ENCODE measurements at regions not wholly inside any gene's neighbourhood (a gene's known extent, or its start where the extent isn't known, plus 50 kb on each side); places are given as distances from the start of the nearest gene placed in this dataset.

DNA sequence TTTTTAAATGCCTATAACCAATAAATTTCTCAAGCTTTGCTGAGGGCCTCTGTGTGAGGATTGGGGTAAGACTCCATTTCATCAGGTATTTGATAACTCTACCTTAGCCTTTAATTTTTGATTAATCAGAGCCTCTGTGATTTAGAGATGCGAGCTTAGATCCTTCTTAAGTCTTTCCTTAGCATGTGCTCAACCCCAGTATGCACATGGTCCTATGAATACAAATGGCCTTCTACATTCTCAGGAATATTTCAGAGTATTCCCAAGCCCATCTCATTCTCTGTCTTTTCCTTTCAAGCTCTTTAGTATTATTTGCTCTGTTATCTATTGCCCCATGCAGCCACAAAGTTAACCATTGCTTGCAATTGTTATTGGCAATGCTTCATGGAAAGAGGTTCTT lies 1407.7 kb downstream of the LRFN5 start:
- TF ChIP-seq ZNF433 (tag by site-specific recombination; IDR thresholded peaks at IDR 0.05; ENCODE audit: low read depth) (no peak), SP7 (tag by site-specific recombination; IDR thresholded peaks at IDR 0.05) (no peak), ZNF596 (tag by site-specific recombination; IDR thresholded peaks at IDR 0.05) (no peak), ZSCAN30 (tag by site-specific recombination; IDR thresholded peaks at IDR 0.05) (no peak), ZNF585B (tag by site-specific recombination; IDR thresholded peaks at IDR 0.05) (no peak), ZNF324 (tag by site-specific recombination; IDR thresholded peaks at IDR 0.05) (no peak)
- TF ChIP-seq, protein P1, sequence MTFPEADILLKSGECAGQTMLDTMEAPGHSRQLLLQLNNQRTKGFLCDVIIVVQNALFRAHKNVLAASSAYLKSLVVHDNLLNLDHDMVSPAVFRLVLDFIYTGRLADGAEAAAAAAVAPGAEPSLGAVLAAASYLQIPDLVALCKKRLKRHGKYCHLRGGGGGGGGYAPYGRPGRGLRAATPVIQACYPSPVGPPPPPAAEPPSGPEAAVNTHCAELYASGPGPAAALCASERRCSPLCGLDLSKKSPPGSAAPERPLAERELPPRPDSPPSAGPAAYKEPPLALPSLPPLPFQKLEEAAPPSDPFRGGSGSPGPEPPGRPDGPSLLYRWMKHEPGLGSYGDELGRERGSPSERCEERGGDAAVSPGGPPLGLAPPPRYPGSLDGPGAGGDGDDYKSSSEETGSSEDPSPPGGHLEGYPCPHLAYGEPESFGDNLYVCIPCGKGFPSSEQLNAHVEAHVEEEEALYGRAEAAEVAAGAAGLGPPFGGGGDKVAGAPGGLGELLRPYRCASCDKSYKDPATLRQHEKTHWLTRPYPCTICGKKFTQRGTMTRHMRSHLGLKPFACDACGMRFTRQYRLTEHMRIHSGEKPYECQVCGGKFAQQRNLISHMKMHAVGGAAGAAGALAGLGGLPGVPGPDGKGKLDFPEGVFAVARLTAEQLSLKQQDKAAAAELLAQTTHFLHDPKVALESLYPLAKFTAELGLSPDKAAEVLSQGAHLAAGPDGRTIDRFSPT (tag by site-specific recombination; IDR thresholded peaks at IDR 0.05) = no peak
- TF ChIP-seq, protein P2, sequence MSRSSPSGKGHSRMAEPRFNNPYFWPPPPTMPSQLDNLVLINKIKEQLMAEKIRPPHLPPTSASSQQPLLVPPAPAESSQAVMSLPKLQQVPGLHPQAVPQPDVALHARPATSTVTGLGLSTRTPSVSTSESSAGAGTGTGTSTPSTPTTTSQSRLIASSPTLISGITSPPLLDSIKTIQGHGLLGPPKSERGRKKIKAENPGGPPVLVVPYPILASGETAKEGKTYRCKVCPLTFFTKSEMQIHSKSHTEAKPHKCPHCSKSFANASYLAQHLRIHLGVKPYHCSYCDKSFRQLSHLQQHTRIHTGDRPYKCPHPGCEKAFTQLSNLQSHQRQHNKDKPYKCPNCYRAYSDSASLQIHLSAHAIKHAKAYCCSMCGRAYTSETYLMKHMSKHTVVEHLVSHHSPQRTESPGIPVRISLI (tag by site-specific recombination; IDR thresholded peaks at IDR 0.05) = no peak
- TF ChIP-seq, protein P3, sequence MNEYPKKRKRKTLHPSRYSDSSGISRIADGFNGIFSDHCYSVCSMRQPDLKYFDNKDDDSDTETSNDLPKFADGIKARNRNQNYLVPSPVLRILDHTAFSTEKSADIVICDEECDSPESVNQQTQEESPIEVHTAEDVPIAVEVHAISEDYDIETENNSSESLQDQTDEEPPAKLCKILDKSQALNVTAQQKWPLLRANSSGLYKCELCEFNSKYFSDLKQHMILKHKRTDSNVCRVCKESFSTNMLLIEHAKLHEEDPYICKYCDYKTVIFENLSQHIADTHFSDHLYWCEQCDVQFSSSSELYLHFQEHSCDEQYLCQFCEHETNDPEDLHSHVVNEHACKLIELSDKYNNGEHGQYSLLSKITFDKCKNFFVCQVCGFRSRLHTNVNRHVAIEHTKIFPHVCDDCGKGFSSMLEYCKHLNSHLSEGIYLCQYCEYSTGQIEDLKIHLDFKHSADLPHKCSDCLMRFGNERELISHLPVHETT (tag by site-specific recombination; IDR thresholded peaks at IDR 0.05) = no peak
- Histone ChIP-seq H3K9me3 (ENCODE audit: control insufficient read depth, insufficient read depth, low read depth, low read length) (no peaks in the 10 kb centered on the region), H3K4me1 (ENCODE audit: control insufficient read depth, insufficient read depth, low read length) (no peaks in the 10 kb centered on the region), H3K36me3 (ENCODE audit: control insufficient read depth in 2 of 2, insufficient read depth in 1 of 2, low read length in 2 of 2) (no peaks in the 10 kb centered on the region), H3K27ac (ENCODE audit: extremely low read depth, low read depth, low read length) (no peak overlapping the region), H3K4me3 (ENCODE audit: low read depth, low read length) (no peak overlapping the region)
- ChIA-PET POLR2A (no interaction called here), CTCF (no interaction called here)

DNA sequence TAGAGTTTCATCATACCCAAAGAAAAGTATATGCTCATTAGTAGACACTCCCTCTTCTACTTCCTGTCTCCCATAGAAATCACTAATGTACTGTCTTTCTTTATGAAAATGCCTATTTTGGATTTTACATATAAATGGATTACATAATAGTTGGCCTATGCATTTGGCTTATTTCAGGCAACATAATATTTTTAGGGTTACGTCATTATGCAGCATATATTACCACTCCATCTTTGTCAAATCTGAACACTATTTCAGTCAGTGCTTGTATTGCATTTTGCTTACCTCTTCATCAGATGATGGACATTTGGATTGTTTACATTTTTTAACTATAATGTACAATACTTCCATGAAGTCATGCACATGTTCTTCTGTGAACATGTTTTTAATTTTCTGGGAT lies 1406.1 kb downstream of the LRFN5 start:
- Histone ChIP-seq H3K9me3 (ENCODE audit: control insufficient read depth, insufficient read depth, low read depth, low read length) (no peaks in the 10 kb centered on the region), H3K36me3 (ENCODE audit: control insufficient read depth in 2 of 2, insufficient read depth in 1 of 2, low read length in 2 of 2) (no peaks in the 10 kb centered on the region), H3K4me1 (ENCODE audit: control insufficient read depth, insufficient read depth, low read length) (no peaks in the 10 kb centered on the region), H3K4me3 (ENCODE audit: low read depth, low read length) (no peak overlapping the region), H3K27ac (ENCODE audit: extremely low read depth, low read depth, low read length) (no peak overlapping the region)
- POLR2A ChIA-PET = no interaction called here
- CTCF ChIA-PET = no interaction called here
- no peak for TF ChIP-seq ZNF140 (tag by site-specific recombination; IDR thresholded peaks at IDR 0.05)
- no peak for TF ChIP-seq ZNF747 (tag by site-specific recombination; IDR thresholded peaks at IDR 0.05)
- no peak for TF ChIP-seq ZFP41 (tag by site-specific recombination; IDR thresholded peaks at IDR 0.05; ENCODE audit: borderline replicate concordance)
- no peak for TF ChIP-seq ZNF624 (tag by site-specific recombination; IDR thresholded peaks at IDR 0.05)
- TF ChIP-seq ZNF248 (tag by site-specific recombination; IDR thresholded peaks at IDR 0.05) = no peak
- TF ChIP-seq, protein P1 (tag by site-specific recombination; IDR thresholded peaks at IDR 0.05) = no peak
- TF ChIP-seq, protein P4, sequence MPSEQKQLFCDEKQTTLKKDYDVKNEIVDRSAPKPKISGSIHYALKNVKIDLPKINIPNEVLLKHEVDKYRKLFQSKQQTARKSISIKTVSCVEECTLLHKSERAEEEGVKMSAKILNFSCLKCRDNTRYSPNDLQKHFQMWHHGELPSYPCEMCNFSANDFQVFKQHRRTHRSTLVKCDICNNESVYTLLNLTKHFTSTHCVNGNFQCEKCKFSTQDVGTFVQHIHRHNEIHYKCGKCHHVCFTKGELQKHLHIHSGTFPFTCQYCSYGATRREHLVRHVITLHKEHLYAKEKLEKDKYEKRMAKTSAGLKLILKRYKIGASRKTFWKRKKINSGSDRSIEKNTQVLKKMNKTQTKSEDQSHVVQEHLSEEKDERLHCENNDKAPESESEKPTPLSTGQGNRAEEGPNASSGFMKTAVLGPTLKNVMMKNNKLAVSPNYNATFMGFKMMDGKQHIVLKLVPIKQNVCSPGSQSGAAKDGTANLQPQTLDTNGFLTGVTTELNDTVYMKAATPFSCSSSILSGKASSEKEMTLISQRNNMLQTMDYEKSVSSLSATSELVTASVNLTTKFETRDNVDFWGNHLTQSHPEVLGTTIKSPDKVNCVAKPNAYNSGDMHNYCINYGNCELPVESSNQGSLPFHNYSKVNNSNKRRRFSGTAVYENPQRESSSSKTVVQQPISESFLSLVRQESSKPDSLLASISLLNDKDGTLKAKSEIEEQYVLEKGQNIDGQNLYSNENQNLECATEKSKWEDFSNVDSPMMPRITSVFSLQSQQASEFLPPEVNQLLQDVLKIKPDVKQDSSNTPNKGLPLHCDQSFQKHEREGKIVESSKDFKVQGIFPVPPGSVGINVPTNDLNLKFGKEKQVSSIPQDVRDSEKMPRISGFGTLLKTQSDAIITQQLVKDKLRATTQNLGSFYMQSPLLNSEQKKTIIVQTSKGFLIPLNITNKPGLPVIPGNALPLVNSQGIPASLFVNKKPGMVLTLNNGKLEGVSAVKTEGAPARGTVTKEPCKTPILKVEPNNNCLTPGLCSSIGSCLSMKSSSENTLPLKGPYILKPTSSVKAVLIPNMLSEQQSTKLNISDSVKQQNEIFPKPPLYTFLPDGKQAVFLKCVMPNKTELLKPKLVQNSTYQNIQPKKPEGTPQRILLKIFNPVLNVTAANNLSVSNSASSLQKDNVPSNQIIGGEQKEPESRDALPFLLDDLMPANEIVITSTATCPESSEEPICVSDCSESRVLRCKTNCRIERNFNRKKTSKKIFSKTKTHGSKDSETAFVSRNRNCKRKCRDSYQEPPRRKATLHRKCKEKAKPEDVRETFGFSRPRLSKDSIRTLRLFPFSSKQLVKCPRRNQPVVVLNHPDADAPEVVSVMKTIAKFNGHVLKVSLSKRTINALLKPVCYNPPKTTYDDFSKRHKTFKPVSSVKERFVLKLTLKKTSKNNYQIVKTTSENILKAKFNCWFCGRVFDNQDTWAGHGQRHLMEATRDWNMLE (tag by site-specific recombination; conservative IDR thresholded peaks at IDR 0.05; ENCODE audit: low read depth) = no peak
- no peak for TF ChIP-seq RBAK (tag by site-specific recombination; IDR thresholded peaks at IDR 0.05)
- TF ChIP-seq, protein P5, sequence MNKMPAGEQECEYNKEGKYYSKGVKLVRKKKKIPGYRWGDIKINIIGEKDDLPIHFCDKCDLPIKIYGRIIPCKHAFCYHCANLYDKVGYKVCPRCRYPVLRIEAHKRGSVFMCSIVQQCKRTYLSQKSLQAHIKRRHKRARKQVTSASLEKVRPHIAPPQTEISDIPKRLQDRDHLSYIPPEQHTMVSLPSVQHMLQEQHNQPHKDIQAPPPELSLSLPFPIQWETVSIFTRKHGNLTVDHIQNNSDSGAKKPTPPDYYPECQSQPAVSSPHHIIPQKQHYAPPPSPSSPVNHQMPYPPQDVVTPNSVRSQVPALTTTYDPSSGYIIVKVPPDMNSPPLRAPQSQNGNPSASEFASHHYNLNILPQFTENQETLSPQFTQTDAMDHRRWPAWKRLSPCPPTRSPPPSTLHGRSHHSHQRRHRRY (tag by site-specific recombination; IDR thresholded peaks at IDR 0.05) = no peak
- no peak for TF ChIP-seq ZNF621 (tag by site-specific recombination; IDR thresholded peaks at IDR 0.05)
- TF ChIP-seq ZBTB8A (tag by site-specific recombination; IDR thresholded peaks at IDR 0.05) = no peak

Measured in HEK293 (cell line).